22Rv1 (cell line): ENCODE measurements at regions not wholly inside any gene's neighbourhood (a gene's known extent, or its start where the extent isn't known, plus 50 kb on each side); places are given as distances from the start of the nearest gene placed in this dataset.

Experiments used
- ZFX ChIP-seq: fragments of 450-650 bp; IDR thresholded peaks from 2 replicates; pipeline ENCODE4 v1.6.1; 2017; ENCODE audit warnings: antibody characterized with exemption, borderline replicate concordance
- TF ChIP-seq, protein P1 (sequence below): fragments of 450-650 bp; IDR thresholded peaks from 2 replicates; pipeline ENCODE4 v1.5.1; 2017; ENCODE audit warnings: mild to moderate bottlenecking

DNA sequence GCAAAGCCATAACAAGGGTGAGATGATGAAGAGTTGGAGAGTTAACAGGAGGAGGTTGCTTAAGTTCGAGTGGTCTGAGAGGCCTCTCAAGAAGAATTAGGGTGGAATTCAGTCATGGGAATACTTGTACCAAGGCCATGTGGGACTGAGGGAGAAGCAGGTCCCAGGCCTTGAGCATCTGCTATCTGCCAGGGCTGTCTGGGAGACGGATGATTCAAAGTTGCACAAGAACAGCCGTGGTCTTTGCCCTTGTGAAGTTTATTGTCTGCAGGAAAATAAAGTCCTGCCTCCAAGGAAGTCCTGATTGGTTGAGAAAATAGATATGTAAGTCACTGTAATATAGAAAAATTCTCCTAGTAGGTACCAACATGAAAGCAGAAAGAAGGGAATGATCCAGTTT, 178.8 kb upstream of the RFC3 start:
- TF ChIP-seq, protein P1, sequence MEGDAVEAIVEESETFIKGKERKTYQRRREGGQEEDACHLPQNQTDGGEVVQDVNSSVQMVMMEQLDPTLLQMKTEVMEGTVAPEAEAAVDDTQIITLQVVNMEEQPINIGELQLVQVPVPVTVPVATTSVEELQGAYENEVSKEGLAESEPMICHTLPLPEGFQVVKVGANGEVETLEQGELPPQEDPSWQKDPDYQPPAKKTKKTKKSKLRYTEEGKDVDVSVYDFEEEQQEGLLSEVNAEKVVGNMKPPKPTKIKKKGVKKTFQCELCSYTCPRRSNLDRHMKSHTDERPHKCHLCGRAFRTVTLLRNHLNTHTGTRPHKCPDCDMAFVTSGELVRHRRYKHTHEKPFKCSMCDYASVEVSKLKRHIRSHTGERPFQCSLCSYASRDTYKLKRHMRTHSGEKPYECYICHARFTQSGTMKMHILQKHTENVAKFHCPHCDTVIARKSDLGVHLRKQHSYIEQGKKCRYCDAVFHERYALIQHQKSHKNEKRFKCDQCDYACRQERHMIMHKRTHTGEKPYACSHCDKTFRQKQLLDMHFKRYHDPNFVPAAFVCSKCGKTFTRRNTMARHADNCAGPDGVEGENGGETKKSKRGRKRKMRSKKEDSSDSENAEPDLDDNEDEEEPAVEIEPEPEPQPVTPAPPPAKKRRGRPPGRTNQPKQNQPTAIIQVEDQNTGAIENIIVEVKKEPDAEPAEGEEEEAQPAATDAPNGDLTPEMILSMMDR: no peak
- no peak for TF ChIP-seq ZFX
